Keratinocyte (primary cell): ENCODE measurements at regions not wholly inside any gene's neighbourhood (a gene's known extent, or its start where the extent isn't known, plus 50 kb on each side); places are given as distances from the start of the nearest gene placed in this dataset.

ENCODE experiments used
- DNase-seq: peaks from one replicate; pipeline ENCODE4 v3.0.0-alpha.2; 2011; ENCODE audit warnings: low read depth, missing footprints, low spot score
- FAIRE-seq: peaks from 2 replicates; lab custom pipeline; 2011; peaks lifted over from hg19 to GRCh38; lab: Jason Lieb, UNC
- H2AFZ ChIP-seq: 2 replicates; pipeline ENCODE4 v1.6.0; 2012; ENCODE audit warnings: low read length, control low read depth, inconsistent platforms; ENCODE audit not compliant: control insufficient read depth
- H3K27ac ChIP-seq: 2 replicates; pipeline ENCODE4 v1.5.1; 2011; ENCODE audit warnings: low read length; ENCODE audit not compliant: control insufficient read depth, insufficient read depth
- H3K27me3 ChIP-seq: 3 replicates; pipeline ENCODE4 v1.6.0; 2011; ENCODE audit warnings: low read length; ENCODE audit not compliant: control insufficient read depth, insufficient read depth; ENCODE audit errors: extremely low read depth
- H3K36me3 ChIP-seq, 2 experiments: 2 replicates in 1 of 2; 3 replicates in 1 of 2; pipeline ENCODE4 v1.5.1; 2011; ENCODE audit warnings: low read length in 2 of 2, mild to moderate bottlenecking in 1 of 2; ENCODE audit not compliant: control insufficient read depth in 2 of 2, insufficient read depth in 2 of 2; ENCODE audit errors: extremely low read depth in 1 of 2
- H3K4me1 ChIP-seq: 3 replicates; pipeline ENCODE4 v1.5.1; 2011; ENCODE audit warnings: low read length; ENCODE audit not compliant: control insufficient read depth, insufficient read depth; ENCODE audit errors: extremely low read depth
- H3K4me2 ChIP-seq: 3 replicates; pipeline ENCODE4 v1.6.0; 2011; ENCODE audit warnings: low read depth, low read length; ENCODE audit not compliant: control insufficient read depth, insufficient read depth; ENCODE audit errors: extremely low read depth
- H3K4me3 ChIP-seq, 3 experiments: fragments of 200-600 bp in 1 of 3; sonication (generic) in 1 of 3; 2 replicates in 2 of 3; 3 replicates in 1 of 3; pipeline ENCODE4 v1.5.1; 2011 to 2016; ENCODE audit warnings: low read length in 3 of 3, mild to moderate bottlenecking in 3 of 3, control low read depth in 2 of 3, inconsistent platforms in 1 of 3, low read depth in 1 of 3, mixed read lengths in 1 of 3, mixed run types in 1 of 3, moderate library complexity in 1 of 3; ENCODE audit not compliant: control insufficient read depth in 2 of 3, insufficient read depth in 2 of 3; ENCODE audit errors: extremely low read depth in 1 of 3
- H3K79me2 ChIP-seq: 2 replicates; pipeline ENCODE4 v1.6.0; 2012; ENCODE audit warnings: low read length; ENCODE audit not compliant: control insufficient read depth, insufficient read depth
- H3K9ac ChIP-seq: 3 replicates; pipeline ENCODE4 v1.6.0; 2011; ENCODE audit warnings: low read length; ENCODE audit not compliant: control insufficient read depth, insufficient read depth; ENCODE audit errors: extremely low read depth
- H3K9me1 ChIP-seq: 3 replicates; pipeline ENCODE4 v1.6.0; 2011; ENCODE audit warnings: low read length; ENCODE audit not compliant: control insufficient read depth, insufficient read depth; ENCODE audit errors: extremely low read depth
- H3K9me3 ChIP-seq: 2 replicates; pipeline ENCODE4 v1.5.1; 2012; ENCODE audit warnings: low read depth, low read length; ENCODE audit not compliant: control insufficient read depth
- H4K20me1 ChIP-seq: 3 replicates; pipeline ENCODE4 v1.6.0; 2011; ENCODE audit warnings: low read length; ENCODE audit not compliant: control insufficient read depth, insufficient read depth; ENCODE audit errors: extremely low read depth
- EZH2 ChIP-seq: IDR thresholded peaks from one replicate; pipeline ENCODE4 v1.6.1; 2012; ENCODE audit warnings: inconsistent platforms, mild to moderate bottlenecking, low read length, moderate library complexity
- dilution Hi-C: fragments of 300-500 bp; cut with MboI; formaldehyde crosslinking; loops from one replicate; pipeline ENCODE4 v1.7.0; 2020; ENCODE audit warnings: low sequenced_read_pairs; ENCODE audit not compliant: extremely low pct_ligation_motif_present
- TF ChIP-seq, protein P1 (sequence below), 3 experiments: IDR thresholded peaks in 1 of 3; conservative IDR thresholded peaks in 1 of 3; optimal IDR thresholded peaks in 1 of 3; 2 replicates in 2 of 3; 3 replicates in 1 of 3; pipeline versions ENCODE3 to v1.5.1; 2011; ENCODE audit warnings: low read length in 3 of 3, mild to moderate bottlenecking in 3 of 3, moderate library complexity in 2 of 3, control low read depth in 1 of 3, inconsistent platforms in 1 of 3; ENCODE audit not compliant: insufficient read depth in 2 of 3; ENCODE audit errors: extremely low read depth in 1 of 3

DNA sequence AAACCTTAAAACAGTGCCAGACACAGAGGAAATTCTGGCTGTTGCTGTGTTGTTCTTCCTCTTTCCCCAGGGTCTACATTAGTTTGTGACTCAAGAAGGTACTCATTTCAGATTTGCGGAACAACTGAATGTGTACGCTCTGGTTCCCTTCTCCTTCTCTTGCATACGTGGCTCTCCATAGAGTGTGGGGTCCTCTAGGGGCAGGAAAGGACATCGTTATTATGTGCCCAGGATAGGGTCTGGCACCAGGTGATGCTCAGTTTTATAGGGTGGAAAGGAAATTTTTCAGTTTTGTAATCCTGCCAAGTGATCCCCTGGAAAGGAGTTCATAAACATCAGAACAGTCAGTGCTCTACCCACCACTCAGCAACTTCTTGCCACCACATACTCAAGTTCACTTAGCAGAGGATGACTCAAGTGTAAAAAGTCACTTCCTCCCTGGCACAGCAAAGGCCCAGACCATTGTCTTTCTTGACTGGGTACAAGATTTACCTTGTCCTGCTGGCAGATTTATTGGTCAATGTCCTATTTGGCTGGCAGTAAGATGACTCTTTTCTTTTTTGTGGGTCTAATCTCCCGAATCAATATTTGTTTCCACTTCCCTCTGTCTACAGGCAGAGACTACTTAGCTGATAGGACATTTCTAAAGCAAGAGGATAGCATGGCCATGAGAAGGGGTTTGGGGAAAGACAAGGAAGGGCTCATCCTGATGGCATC is 246.0 kb upstream of the TENM4 start:
- TF ChIP-seq, protein P1, sequence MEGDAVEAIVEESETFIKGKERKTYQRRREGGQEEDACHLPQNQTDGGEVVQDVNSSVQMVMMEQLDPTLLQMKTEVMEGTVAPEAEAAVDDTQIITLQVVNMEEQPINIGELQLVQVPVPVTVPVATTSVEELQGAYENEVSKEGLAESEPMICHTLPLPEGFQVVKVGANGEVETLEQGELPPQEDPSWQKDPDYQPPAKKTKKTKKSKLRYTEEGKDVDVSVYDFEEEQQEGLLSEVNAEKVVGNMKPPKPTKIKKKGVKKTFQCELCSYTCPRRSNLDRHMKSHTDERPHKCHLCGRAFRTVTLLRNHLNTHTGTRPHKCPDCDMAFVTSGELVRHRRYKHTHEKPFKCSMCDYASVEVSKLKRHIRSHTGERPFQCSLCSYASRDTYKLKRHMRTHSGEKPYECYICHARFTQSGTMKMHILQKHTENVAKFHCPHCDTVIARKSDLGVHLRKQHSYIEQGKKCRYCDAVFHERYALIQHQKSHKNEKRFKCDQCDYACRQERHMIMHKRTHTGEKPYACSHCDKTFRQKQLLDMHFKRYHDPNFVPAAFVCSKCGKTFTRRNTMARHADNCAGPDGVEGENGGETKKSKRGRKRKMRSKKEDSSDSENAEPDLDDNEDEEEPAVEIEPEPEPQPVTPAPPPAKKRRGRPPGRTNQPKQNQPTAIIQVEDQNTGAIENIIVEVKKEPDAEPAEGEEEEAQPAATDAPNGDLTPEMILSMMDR (optimal IDR thresholded peaks at IDR 0.05 in 1 of 3, IDR thresholded peaks at IDR 0.05 in 1 of 3, conservative IDR thresholded peaks at IDR 0.05 in 1 of 3; ENCODE audit: extremely low read depth in 1 of 3, insufficient read depth in 2 of 3, low read length in 3 of 3): no peak
- TF ChIP-seq EZH2: no peak
- no peak overlapping the region for H3K27ac ChIP-seq
- H3K4me3 ChIP-seq: no peak overlapping the region
- dilution Hi-C loops: no loop called here
- H3K4me2 ChIP-seq: no peak overlapping the region
- H2AFZ ChIP-seq: no peak overlapping the region
- H3K9me1 ChIP-seq: no peaks in the 10 kb centered on the region
- peaks cover 6% of the 10 kb centered on the region for H3K4me1 ChIP-seq
- H3K9me3 ChIP-seq: no peaks in the 10 kb centered on the region
- no peak overlapping the region for H3K9ac ChIP-seq
- no peaks in the 10 kb centered on the region for H3K36me3 ChIP-seq
- DNase-seq: no peak
- H3K27me3 ChIP-seq: no peaks in the 10 kb centered on the region
- no peaks in the 10 kb centered on the region for H3K79me2 ChIP-seq
- H4K20me1 ChIP-seq: no peaks in the 10 kb centered on the region
- no peak for FAIRE-seq

DNA sequence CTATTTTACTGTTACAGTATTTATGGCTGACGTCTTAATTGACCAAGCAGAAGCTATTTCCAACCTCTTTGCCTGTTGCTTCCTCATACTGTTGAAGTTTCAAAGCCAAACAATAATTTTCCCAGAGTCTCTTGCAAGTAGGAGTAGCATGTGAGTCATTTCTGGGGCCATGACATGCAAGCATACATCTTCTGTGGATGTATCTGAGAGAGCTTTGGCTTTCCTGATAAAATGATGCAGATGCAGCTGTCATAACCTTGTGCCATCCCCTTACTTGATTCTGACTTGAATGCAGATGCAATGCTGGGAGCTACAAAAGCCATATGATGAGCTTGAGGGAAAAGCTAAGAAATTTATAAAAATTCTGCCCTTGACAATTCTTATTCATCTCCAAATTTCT is 243.1 kb upstream of the TENM4 start:
- H3K9me1 ChIP-seq: no peaks in the 10 kb centered on the region
- no peaks in the 10 kb centered on the region for H3K9me3 ChIP-seq
- H4K20me1 ChIP-seq: no peaks in the 10 kb centered on the region
- FAIRE-seq (no peak), DNase-seq (no peak)
- H3K27ac ChIP-seq: no peak overlapping the region
- H3K36me3 ChIP-seq: no peaks in the 10 kb centered on the region
- no peak overlapping the region for H2AFZ ChIP-seq
- no peaks in the 10 kb centered on the region for H3K79me2 ChIP-seq
- peaks cover 6% of the 10 kb centered on the region for H3K4me1 ChIP-seq
- no peak overlapping the region for H3K9ac ChIP-seq
- no peak for TF ChIP-seq EZH2
- TF ChIP-seq, protein P1 (optimal IDR thresholded peaks at IDR 0.05 in 1 of 3, IDR thresholded peaks at IDR 0.05 in 1 of 3, conservative IDR thresholded peaks at IDR 0.05 in 1 of 3; ENCODE audit: extremely low read depth in 1 of 3, insufficient read depth in 2 of 3, low read length in 3 of 3): no peak
- H3K27me3 ChIP-seq: no peaks in the 10 kb centered on the region
- dilution Hi-C loops: no loop called here
- H3K4me3 ChIP-seq: no peak overlapping the region
- H3K4me2 ChIP-seq: no peak overlapping the region
